ENCODE measurements at regions not wholly inside any gene's neighbourhood (a gene's known extent, or its start where the extent isn't known, plus 50 kb on each side); places are given as distances from the start of the nearest gene placed in this dataset.

GRCh38 chr4:71663780-71664179 lies 120.1 kb downstream of the GC start:
- Histone ChIP-seq H3K36me3 (replicated peaks in 1 of 2; ENCODE audit: control insufficient read depth in 1 of 2, insufficient read depth in 2 of 2, low read length in 2 of 2) (no peaks in the 10 kb centered on the region), H4K20me1 (ENCODE audit: insufficient read depth, low read length) (no peaks in the 10 kb centered on the region), H3K4me2 (ENCODE audit: low read depth, low read length) (no peak overlapping the region), H3K4me3 (replicated peaks in 1 of 3; ENCODE audit: insufficient read depth in 1 of 3, low read depth in 2 of 3, low read length in 3 of 3) (no peak overlapping the region), H3K9ac (ENCODE audit: insufficient read depth, low read depth, low read length) (no peak overlapping the region), H3K4me1 (ENCODE audit: insufficient read depth, low read length) (no peaks in the 10 kb centered on the region), H2AFZ (ENCODE audit: low read length) (no peak overlapping the region), H3K79me2 (ENCODE audit: insufficient read depth, low read length) (no peaks in the 10 kb centered on the region), H3K9me3 (ENCODE audit: low read length) (no peaks in the 10 kb centered on the region), H3K27ac (ENCODE audit: extremely low read length, insufficient read depth, low read length) (no peak overlapping the region), H3K27me3 (ENCODE audit: control insufficient read depth in 1 of 2, insufficient read depth in 2 of 2, low read length in 2 of 2) (no peaks in the 10 kb centered on the region)
- in situ Hi-C loops (cut with HindIII; ENCODE audit: extremely low pct_ligation_motif_present, low pct_unique_long_range_greater_than_20kb): no loop called here
- CTCF ChIA-PET (ENCODE audit: low intra/inter-chr PET ratio, low total read pairs): no interaction called here
- no TSS peak for BruUV-seq (replicated peaks)
- TF ChIP-seq ZBTB8A (CRISPR knock-in tag; IDR thresholded peaks at IDR 0.05; ENCODE audit: borderline replicate concordance, low read depth) (no peak), NFE2 (CRISPR knock-in tag; IDR thresholded peaks at IDR 0.05) (no peak), FIP1L1 (IDR thresholded peaks at IDR 0.05; ENCODE audit: borderline replicate concordance, insufficient read depth, low read depth, low read length) (no peak), ZFP41 (CRISPR knock-in tag; IDR thresholded peaks at IDR 0.05; ENCODE audit: borderline replicate concordance) (no peak), ZNF766 (CRISPR knock-in tag; IDR thresholded peaks at IDR 0.05; ENCODE audit: borderline replicate concordance) (no peak), ZBTB42 (CRISPR knock-in tag; IDR thresholded peaks at IDR 0.05) (no peak), MEF2D (CRISPR knock-in tag; IDR thresholded peaks at IDR 0.05) (no peak), NR0B2 (CRISPR knock-in tag; IDR thresholded peaks at IDR 0.05) (no peak), ZNF143 (CRISPR knock-in tag; IDR thresholded peaks at IDR 0.05) (no peak), ZNF883 (CRISPR knock-in tag; IDR thresholded peaks at IDR 0.05; ENCODE audit: not compliant biosample characterization) (no peak), ZNF282 (IDR thresholded peaks at IDR 0.05; ENCODE audit: partially characterized antibody) (no peak), FOXA3 (CRISPR knock-in tag; IDR thresholded peaks at IDR 0.05) (no peak), GZF1 (CRISPR knock-in tag; IDR thresholded peaks at IDR 0.05) (no peak), IKZF1 (IDR thresholded peaks at IDR 0.05) (no peak), MXD3 (CRISPR knock-in tag; IDR thresholded peaks at IDR 0.05) (no peak), MEIS1 (CRISPR knock-in tag; IDR thresholded peaks at IDR 0.05; ENCODE audit: borderline replicate concordance) (no peak), ZFX (CRISPR knock-in tag; IDR thresholded peaks at IDR 0.05; ENCODE audit: low read depth) (no peak), ZZZ3 (CRISPR knock-in tag; IDR thresholded peaks at IDR 0.05; ENCODE audit: borderline replicate concordance) (no peak), MEIS2 (CRISPR knock-in tag; IDR thresholded peaks at IDR 0.05) (no peak)
- TF ChIP-seq, protein P1, sequence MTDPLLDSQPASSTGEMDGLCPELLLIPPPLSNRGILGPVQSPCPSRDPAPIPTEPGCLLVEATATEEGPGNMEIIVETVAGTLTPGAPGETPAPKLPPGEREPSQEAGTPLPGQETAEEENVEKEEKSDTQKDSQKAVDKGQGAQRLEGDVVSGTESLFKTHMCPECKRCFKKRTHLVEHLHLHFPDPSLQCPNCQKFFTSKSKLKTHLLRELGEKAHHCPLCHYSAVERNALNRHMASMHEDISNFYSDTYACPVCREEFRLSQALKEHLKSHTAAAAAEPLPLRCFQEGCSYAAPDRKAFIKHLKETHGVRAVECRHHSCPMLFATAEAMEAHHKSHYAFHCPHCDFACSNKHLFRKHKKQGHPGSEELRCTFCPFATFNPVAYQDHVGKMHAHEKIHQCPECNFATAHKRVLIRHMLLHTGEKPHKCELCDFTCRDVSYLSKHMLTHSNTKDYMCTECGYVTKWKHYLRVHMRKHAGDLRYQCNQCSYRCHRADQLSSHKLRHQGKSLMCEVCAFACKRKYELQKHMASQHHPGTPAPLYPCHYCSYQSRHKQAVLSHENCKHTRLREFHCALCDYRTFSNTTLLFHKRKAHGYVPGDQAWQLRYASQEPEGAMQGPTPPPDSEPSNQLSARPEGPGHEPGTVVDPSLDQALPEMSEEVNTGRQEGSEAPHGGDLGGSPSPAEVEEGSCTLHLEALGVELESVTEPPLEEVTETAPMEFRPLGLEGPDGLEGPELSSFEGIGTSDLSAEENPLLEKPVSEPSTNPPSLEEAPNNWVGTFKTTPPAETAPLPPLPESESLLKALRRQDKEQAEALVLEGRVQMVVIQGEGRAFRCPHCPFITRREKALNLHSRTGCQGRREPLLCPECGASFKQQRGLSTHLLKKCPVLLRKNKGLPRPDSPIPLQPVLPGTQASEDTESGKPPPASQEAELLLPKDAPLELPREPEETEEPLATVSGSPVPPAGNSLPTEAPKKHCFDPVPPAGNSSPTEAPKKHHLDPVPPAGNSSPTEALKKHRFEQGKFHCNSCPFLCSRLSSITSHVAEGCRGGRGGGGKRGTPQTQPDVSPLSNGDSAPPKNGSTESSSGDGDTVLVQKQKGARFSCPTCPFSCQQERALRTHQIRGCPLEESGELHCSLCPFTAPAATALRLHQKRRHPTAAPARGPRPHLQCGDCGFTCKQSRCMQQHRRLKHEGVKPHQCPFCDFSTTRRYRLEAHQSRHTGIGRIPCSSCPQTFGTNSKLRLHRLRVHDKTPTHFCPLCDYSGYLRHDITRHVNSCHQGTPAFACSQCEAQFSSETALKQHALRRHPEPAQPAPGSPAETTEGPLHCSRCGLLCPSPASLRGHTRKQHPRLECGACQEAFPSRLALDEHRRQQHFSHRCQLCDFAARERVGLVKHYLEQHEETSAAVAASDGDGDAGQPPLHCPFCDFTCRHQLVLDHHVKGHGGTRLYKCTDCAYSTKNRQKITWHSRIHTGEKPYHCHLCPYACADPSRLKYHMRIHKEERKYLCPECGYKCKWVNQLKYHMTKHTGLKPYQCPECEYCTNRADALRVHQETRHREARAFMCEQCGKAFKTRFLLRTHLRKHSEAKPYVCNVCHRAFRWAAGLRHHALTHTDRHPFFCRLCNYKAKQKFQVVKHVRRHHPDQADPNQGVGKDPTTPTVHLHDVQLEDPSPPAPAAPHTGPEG (CRISPR knock-in tag; IDR thresholded peaks at IDR 0.05): no peak
- POLR2A ChIA-PET: no interaction called here
- ATAC-seq (no peak), DNase-seq (ENCODE audit: low spot score) (no peak), FAIRE-seq (no peak)
- 0% methylated on average over 2 of the region's 2 CpGs for WGBS (ENCODE audit: low lambda C conversion rate)
- intact Hi-C loops (cut with micrococcal nuclease; ENCODE audit: unreplicated experiment): no loop called here

Measured in HepG2 (cell line).